Colonic mucosa (tissue), 4 donors: ENCODE measurements at regions not wholly inside any gene's neighbourhood (a gene's known extent, or its start where the extent isn't known, plus 50 kb on each side); places are given as distances from the start of the nearest gene placed in this dataset.

ENCODE experiments used
- DNase-seq: peaks from one replicate; pipeline ENCODE4 v3.0.0-alpha.2; 2020
- H3K27ac ChIP-seq: fragments of 200-600 bp; one replicate; pipeline ENCODE4 v1.8.0; 2021
- H3K27me3 ChIP-seq: fragments of 200-600 bp; one replicate; pipeline ENCODE4 v1.8.0; 2021
- H3K36me3 ChIP-seq: fragments of 200-600 bp; one replicate; pipeline ENCODE4 v1.8.0; 2021
- H3K4me1 ChIP-seq: fragments of 200-600 bp; one replicate; pipeline ENCODE4 v1.8.0; 2021; ENCODE audit warnings: mild to moderate bottlenecking
- H3K4me3 ChIP-seq: fragments of 200-600 bp; one replicate; pipeline ENCODE4 v1.8.0; 2021
- H3K9ac ChIP-seq, 2 donors: one replicate each; pipeline ENCODE4 v1.7.0; 2013; ENCODE audit warnings: control low read depth in 2 of 2, low read depth in 2 of 2, low read length in 2 of 2
- H3K9me3 ChIP-seq: fragments of 200-600 bp; one replicate; pipeline ENCODE4 v1.8.0; 2021
- CTCF ChIP-seq: fragments of 200-600 bp; IDR thresholded peaks from one replicate; pipeline ENCODE4 v1.8.0; 2022; ENCODE audit warnings: antibody characterized with exemption, mild to moderate bottlenecking
- intact Hi-C: fragments of 100-400 bp; cut with DNase I; formaldehyde crosslinking; loops from one replicate; pipeline ENCODE4 v1.14.1; 2022
- donor health status: healthy.
- donor health status: DM: no; HTN: no; CAD: no.
- donor health status: DM: no; HTN: no; CAD: no.

GRCh38 chr2:7658486-7658885, 741.3 kb downstream of the RNF144A start:
- Histone ChIP-seq H3K9ac (no peak overlapping the region), H3K4me1 (no peaks in the 10 kb centered on the region), H3K36me3 (no peaks in the 10 kb centered on the region), H3K27ac (no peak overlapping the region), H3K4me3 (no peak overlapping the region), H3K27me3 (no peaks in the 10 kb centered on the region), H3K9me3 (no peaks in the 10 kb centered on the region)
- TF ChIP-seq CTCF, result no peak
- intact Hi-C loops, result loop anchor here (10.0 kb wide), 1 partner anchor 224 kb away; no protein-coding TSS in a partner anchor
- DNase-seq, result no peak

DNA sequence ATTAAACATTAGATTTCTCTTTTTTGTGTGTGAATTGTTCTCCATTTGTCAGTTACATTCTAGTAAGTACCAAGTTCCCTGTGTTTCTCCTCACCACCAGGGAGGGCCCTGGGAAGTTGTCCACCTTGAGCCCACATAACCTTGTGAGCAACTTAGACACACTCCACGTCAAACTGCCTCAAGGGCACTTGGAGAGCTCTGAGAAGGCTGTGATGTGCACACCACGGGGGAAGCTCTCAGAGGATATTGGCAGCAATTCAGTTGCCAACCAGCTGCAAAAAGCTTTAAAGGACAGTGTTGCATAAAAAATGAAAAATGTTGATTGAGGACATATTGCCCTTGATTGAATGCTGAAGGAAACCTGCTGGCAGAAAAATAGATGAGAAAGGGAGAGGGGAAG, 743.6 kb downstream of the RNF144A start:
- no peak for TF ChIP-seq CTCF
- Histone ChIP-seq H3K4me1 (no peaks in the 10 kb centered on the region), H3K27me3 (no peaks in the 10 kb centered on the region), H3K36me3 (no peaks in the 10 kb centered on the region), H3K9ac (no peak overlapping the region), H3K27ac (no peak overlapping the region), H3K4me3 (no peak overlapping the region), H3K9me3 (no peaks in the 10 kb centered on the region)
- intact Hi-C loops, result no loop called here
- no peak for DNase-seq

GRCh38 chr2:7661502-7661901, 744.3 kb downstream of the RNF144A start:
- DNase-seq, result no peak
- H3K4me1 ChIP-seq, result no peaks in the 10 kb centered on the region
- no peaks in the 10 kb centered on the region for H3K36me3 ChIP-seq
- H3K4me3 ChIP-seq, result no peak overlapping the region
- no peak overlapping the region for H3K27ac ChIP-seq
- intact Hi-C loops, result no loop called here
- no peaks in the 10 kb centered on the region for H3K9me3 ChIP-seq
- TF ChIP-seq CTCF, result no peak
- no peak overlapping the region for H3K9ac ChIP-seq
- H3K27me3 ChIP-seq, result no peaks in the 10 kb centered on the region

- intact Hi-C loops, result no loop called here
- TF ChIP-seq CTCF, result no peak
- H3K9me3 ChIP-seq, result no peaks in the 10 kb centered on the region
- no peaks in the 10 kb centered on the region for H3K4me1 ChIP-seq
- no peaks in the 10 kb centered on the region for H3K36me3 ChIP-seq
- H3K27me3 ChIP-seq, result no peaks in the 10 kb centered on the region
- no peak for DNase-seq
- H3K4me3 ChIP-seq, result no peak overlapping the region
- H3K27ac ChIP-seq, result no peak overlapping the region
- no peak overlapping the region for H3K9ac ChIP-seq
Observed at GRCh38 chr2:7665880-7666279, 748.7 kb downstream of the RNF144A start.

GRCh38 chr2:7666596-7667259, 749.5 kb downstream of the RNF144A start:
- Histone ChIP-seq H3K27me3 (no peaks in the 10 kb centered on the region), H3K36me3 (no peaks in the 10 kb centered on the region), H3K4me3 (no peak overlapping the region), H3K27ac (no peak overlapping the region), H3K9me3 (no peaks in the 10 kb centered on the region), H3K9ac (no peak overlapping the region), H3K4me1 (no peaks in the 10 kb centered on the region)
- no peak for TF ChIP-seq CTCF
- DNase-seq, result no peak
- intact Hi-C loops, result no loop called here
